ENCODE measurements at regions not wholly inside any gene's neighbourhood (a gene's known extent, or its start where the extent isn't known, plus 50 kb on each side); places are given as distances from the start of the nearest gene placed in this dataset.

DNA sequence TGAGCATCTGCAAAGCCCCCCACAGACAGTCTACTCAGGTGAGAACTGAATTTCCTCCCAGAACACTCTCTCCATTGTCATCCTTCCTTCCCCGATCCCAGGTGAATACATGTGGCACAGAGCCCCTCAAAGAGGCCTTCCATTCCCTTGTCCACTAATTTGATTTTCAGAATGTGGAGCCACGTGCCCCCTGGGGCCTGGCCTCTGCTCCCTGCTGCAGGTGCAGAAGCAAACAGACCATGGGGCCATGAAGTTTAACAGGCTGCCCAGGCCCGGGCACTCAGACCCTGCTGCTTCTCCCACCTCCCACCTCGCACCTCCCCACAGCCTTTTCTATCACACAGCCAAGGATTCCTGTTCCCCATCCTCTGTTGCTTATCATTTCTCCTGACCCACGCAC is 243.8 kb upstream of the RAB4A start:
- TF ChIP-seq, protein P1, sequence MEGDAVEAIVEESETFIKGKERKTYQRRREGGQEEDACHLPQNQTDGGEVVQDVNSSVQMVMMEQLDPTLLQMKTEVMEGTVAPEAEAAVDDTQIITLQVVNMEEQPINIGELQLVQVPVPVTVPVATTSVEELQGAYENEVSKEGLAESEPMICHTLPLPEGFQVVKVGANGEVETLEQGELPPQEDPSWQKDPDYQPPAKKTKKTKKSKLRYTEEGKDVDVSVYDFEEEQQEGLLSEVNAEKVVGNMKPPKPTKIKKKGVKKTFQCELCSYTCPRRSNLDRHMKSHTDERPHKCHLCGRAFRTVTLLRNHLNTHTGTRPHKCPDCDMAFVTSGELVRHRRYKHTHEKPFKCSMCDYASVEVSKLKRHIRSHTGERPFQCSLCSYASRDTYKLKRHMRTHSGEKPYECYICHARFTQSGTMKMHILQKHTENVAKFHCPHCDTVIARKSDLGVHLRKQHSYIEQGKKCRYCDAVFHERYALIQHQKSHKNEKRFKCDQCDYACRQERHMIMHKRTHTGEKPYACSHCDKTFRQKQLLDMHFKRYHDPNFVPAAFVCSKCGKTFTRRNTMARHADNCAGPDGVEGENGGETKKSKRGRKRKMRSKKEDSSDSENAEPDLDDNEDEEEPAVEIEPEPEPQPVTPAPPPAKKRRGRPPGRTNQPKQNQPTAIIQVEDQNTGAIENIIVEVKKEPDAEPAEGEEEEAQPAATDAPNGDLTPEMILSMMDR (IDR thresholded peaks at IDR 0.05): no peak
- TF ChIP-seq SIN3A (IDR thresholded peaks at IDR 0.05; ENCODE audit: borderline replicate concordance, insufficient read depth, low read depth, low read length): no peak
- no peak for TF ChIP-seq POLR2AphosphoS5 (IDR thresholded peaks at IDR 0.05; ENCODE audit: low read depth, low read length)

All from Panc1 (cell line).